ENCODE measurements at regions not wholly inside any gene's neighbourhood (a gene's known extent, or its start where the extent isn't known, plus 50 kb on each side); places are given as distances from the start of the nearest gene placed in this dataset.

DNA sequence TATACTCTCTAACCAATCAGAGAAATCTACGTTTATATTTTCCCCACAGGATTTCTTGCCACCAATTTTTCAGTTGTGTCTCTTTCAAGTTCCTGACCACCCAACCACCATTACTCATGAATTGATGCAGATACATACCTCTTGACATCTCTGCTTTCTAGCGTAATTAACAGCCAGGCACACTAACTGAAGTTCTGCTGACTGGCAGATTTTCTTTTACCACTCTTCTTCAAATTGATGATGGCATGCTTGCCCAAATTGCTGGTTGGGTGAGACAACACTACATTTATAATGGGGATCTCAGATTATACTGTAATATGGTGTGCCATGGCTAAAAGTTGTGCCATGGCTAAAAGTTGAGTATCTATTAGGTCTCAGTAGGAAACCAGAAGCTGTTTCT, 566.7 kb downstream of the ADGRL2 start:
- Histone ChIP-seq H3K18ac (ENCODE audit: low read depth, low read length) (no peak overlapping the region), H2AK9ac (replicated peaks; ENCODE audit: low read depth, low read length, poor library complexity) (no peak overlapping the region), H2BK5ac (ENCODE audit: low read depth, low read length, poor library complexity, severe bottlenecking) (no peak overlapping the region), H3K4me3 (ENCODE audit: insufficient read depth, low read depth, low read length) (no peak overlapping the region), H3K4me1 (ENCODE audit: control insufficient read depth, insufficient read depth, low read length) (no peaks in the 10 kb centered on the region), H3K27ac (ENCODE audit: insufficient read depth, low read length) (no peak overlapping the region), H2BK15ac (ENCODE audit: low read depth, low read length) (no peak overlapping the region), H3K9me1 (ENCODE audit: insufficient read depth, low read length) (no peaks in the 10 kb centered on the region), H3K14ac (replicated peaks; ENCODE audit: low read depth, low read length) (no peak overlapping the region), H3K79me1 (ENCODE audit: low read depth in 1 of 2, low read length in 2 of 2) (no peaks in the 10 kb centered on the region), H3K4me2 (ENCODE audit: low read depth, low read length) (no peak overlapping the region), H3K27me3 (ENCODE audit: control insufficient read depth, insufficient read depth, low read length) (no peaks in the 10 kb centered on the region), H4K8ac (ENCODE audit: low read depth in 2 of 2, low read length in 2 of 2) (no peak overlapping the region), H3K9me3 (ENCODE audit: control insufficient read depth, insufficient read depth, low read length) (no peaks in the 10 kb centered on the region; the same call in 1 of the 2 replicates), H3K36me3 (ENCODE audit: control insufficient read depth, insufficient read depth, low read length) (no peaks in the 10 kb centered on the region), H2AK5ac (ENCODE audit: low read depth, low read length) (no peak overlapping the region), H2AFZ (replicated peaks; ENCODE audit: low read length, poor library complexity) (no peak overlapping the region), H2BK20ac (ENCODE audit: low read depth, low read length) (no peak overlapping the region), H4K20me1 (ENCODE audit: insufficient read depth, low read length) (no peaks in the 10 kb centered on the region), H3K23ac (ENCODE audit: low read depth, low read length) (no peak overlapping the region), H3K56ac (ENCODE audit: extremely low read depth, insufficient read depth, low read length) (no peak overlapping the region), H4K91ac (ENCODE audit: insufficient read depth, low read depth, low read length) (no peak overlapping the region), H4K5ac (ENCODE audit: low read depth, low read length) (no peak overlapping the region), H3K9ac (ENCODE audit: low read depth, low read length) (no peak overlapping the region), H3K4ac (ENCODE audit: low read depth, low read length) (no peak overlapping the region), H2BK120ac (ENCODE audit: low read depth, low read length) (no peak overlapping the region)
- CTCF ChIA-PET: no interaction called here
- DNase-seq: no peak
- dilution Hi-C loops (cut with HindIII; ENCODE audit: low sequenced_read_pairs, unreplicated experiment): no loop called here
- WGBS, 2 experiments (ENCODE audit: extremely low coverage in 2 of 2, insufficient read length in 1 of 2): 67% methylated on average over 1 of the region's 2 CpGs; no CpG with 5 or more reads in 1 of the 2 experiments
- no peak for ATAC-seq (ENCODE audit: low read depth)
- in situ Hi-C loops (cut with MboI; ENCODE audit: low sequenced_read_pairs): no loop called here
- BruUV-seq (replicated peaks): no TSS peak
- intact Hi-C loops (cut with micrococcal nuclease): no loop called here
- TF ChIP-seq MAZ (IDR thresholded peaks at IDR 0.05; ENCODE audit: borderline replicate concordance, low read depth, low read length) (no peak), MXI1 (IDR thresholded peaks at IDR 0.05; ENCODE audit: borderline replicate concordance, low read depth, low read length) (no peak), MAFK (IDR thresholded peaks at IDR 0.05; ENCODE audit: low read depth, low read length) (peak; percentile 55; the same call in 1 of the 2 replicates)
- POLR2A ChIA-PET (ENCODE audit: unreplicated experiment): no interaction called here
